HL-60 (cell line): ENCODE measurements at regions not wholly inside any gene's neighbourhood (a gene's known extent, or its start where the extent isn't known, plus 50 kb on each side); places are given as distances from the start of the nearest gene placed in this dataset.
"Not testable (repeated sequence)": the region's sequence is repeated elsewhere in the genome, so short reads cannot be mapped to it uniquely, and the experiment has no call there.

Experiments used
- DNase-seq, 2 experiments: peaks; one replicate each; pipeline ENCODE4 v3.0.0-alpha.2; 2010 to 2020; ENCODE audit warnings: low read depth in 1 of 2, low spot score in 1 of 2
- H3K27ac ChIP-seq: fragments of 250-450 bp; sonication (Bioruptor Pico); replicated peaks from 2 replicates; pipeline ENCODE4 v1.5.1; 2020; ENCODE audit warnings: mild to moderate bottlenecking, moderate library complexity
- H3K27me3 ChIP-seq: fragments of 250-450 bp; sonication (Bioruptor Pico); 2 replicates; pipeline ENCODE4 v1.5.1; 2021; ENCODE audit warnings: mild to moderate bottlenecking, moderate library complexity; ENCODE audit not compliant: insufficient read depth, poor library complexity, severe bottlenecking
- H3K4me3 ChIP-seq: replicated peaks from 2 replicates; pipeline ENCODE4 v1.5.1; 2011; ENCODE audit warnings: mild to moderate bottlenecking, control low read depth, low read length; ENCODE audit not compliant: insufficient read depth
- GABPA ChIP-seq: IDR thresholded peaks from 2 replicates; pipeline ENCODE4 v1.6.1; 2012; ENCODE audit warnings: low read depth
- POLR2AphosphoS5 ChIP-seq: IDR thresholded peaks from 2 replicates; pipeline ENCODE4 v1.6.1; 2012; ENCODE audit warnings: low read depth
- SPI1 ChIP-seq: IDR thresholded peaks from 2 replicates; pipeline ENCODE4 v1.6.1; 2012; ENCODE audit warnings: low read depth, mild to moderate bottlenecking, borderline replicate concordance
- TF ChIP-seq, protein P1 (sequence below): IDR thresholded peaks from 2 replicates; pipeline ENCODE4 v1.6.1; 2012; ENCODE audit warnings: low read depth; ENCODE audit not compliant: insufficient replicate concordance
- TF ChIP-seq, protein P2 (sequence below): IDR thresholded peaks from one replicate; pipeline ENCODE4 v1.5.1; 2011; ENCODE audit warnings: low read length, control low read depth, inconsistent platforms; ENCODE audit not compliant: insufficient read depth

- no peak for DNase-seq
- no peak overlapping the region for H3K27ac ChIP-seq
- H3K27me3 ChIP-seq: no peaks in the 10 kb centered on the region
- TF ChIP-seq POLR2AphosphoS5 (no peak), SPI1 (no peak)
- no peak overlapping the region for H3K4me3 ChIP-seq
Observed at GRCh38 chr22:23419931-23420330, 160.2 kb downstream of the IGLL1 start.

- no peaks in the 10 kb centered on the region for H3K27me3 ChIP-seq
- TF ChIP-seq, protein P1, sequence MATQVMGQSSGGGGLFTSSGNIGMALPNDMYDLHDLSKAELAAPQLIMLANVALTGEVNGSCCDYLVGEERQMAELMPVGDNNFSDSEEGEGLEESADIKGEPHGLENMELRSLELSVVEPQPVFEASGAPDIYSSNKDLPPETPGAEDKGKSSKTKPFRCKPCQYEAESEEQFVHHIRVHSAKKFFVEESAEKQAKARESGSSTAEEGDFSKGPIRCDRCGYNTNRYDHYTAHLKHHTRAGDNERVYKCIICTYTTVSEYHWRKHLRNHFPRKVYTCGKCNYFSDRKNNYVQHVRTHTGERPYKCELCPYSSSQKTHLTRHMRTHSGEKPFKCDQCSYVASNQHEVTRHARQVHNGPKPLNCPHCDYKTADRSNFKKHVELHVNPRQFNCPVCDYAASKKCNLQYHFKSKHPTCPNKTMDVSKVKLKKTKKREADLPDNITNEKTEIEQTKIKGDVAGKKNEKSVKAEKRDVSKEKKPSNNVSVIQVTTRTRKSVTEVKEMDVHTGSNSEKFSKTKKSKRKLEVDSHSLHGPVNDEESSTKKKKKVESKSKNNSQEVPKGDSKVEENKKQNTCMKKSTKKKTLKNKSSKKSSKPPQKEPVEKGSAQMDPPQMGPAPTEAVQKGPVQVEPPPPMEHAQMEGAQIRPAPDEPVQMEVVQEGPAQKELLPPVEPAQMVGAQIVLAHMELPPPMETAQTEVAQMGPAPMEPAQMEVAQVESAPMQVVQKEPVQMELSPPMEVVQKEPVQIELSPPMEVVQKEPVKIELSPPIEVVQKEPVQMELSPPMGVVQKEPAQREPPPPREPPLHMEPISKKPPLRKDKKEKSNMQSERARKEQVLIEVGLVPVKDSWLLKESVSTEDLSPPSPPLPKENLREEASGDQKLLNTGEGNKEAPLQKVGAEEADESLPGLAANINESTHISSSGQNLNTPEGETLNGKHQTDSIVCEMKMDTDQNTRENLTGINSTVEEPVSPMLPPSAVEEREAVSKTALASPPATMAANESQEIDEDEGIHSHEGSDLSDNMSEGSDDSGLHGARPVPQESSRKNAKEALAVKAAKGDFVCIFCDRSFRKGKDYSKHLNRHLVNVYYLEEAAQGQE: no peak
- no peak for TF ChIP-seq GABPA
- no peak overlapping the region for H3K4me3 ChIP-seq
- no peak for DNase-seq
- H3K27ac ChIP-seq: no peak overlapping the region
Observed at GRCh38 chr22:23419171-23419570, 160.9 kb downstream of the IGLL1 start.

- no peak for DNase-seq
- H3K27me3 ChIP-seq: no peaks in the 10 kb centered on the region
- H3K27ac ChIP-seq: no peak overlapping the region
- no peak overlapping the region for H3K4me3 ChIP-seq
- TF ChIP-seq, protein P2, sequence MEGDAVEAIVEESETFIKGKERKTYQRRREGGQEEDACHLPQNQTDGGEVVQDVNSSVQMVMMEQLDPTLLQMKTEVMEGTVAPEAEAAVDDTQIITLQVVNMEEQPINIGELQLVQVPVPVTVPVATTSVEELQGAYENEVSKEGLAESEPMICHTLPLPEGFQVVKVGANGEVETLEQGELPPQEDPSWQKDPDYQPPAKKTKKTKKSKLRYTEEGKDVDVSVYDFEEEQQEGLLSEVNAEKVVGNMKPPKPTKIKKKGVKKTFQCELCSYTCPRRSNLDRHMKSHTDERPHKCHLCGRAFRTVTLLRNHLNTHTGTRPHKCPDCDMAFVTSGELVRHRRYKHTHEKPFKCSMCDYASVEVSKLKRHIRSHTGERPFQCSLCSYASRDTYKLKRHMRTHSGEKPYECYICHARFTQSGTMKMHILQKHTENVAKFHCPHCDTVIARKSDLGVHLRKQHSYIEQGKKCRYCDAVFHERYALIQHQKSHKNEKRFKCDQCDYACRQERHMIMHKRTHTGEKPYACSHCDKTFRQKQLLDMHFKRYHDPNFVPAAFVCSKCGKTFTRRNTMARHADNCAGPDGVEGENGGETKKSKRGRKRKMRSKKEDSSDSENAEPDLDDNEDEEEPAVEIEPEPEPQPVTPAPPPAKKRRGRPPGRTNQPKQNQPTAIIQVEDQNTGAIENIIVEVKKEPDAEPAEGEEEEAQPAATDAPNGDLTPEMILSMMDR: no peak
- TF ChIP-seq SPI1 (no peak), GABPA (no peak), POLR2AphosphoS5 (no peak)
- TF ChIP-seq, protein P1: no peak
Observed at GRCh38 chr22:23418159-23418788, 161.8 kb downstream of the IGLL1 start.

DNA sequence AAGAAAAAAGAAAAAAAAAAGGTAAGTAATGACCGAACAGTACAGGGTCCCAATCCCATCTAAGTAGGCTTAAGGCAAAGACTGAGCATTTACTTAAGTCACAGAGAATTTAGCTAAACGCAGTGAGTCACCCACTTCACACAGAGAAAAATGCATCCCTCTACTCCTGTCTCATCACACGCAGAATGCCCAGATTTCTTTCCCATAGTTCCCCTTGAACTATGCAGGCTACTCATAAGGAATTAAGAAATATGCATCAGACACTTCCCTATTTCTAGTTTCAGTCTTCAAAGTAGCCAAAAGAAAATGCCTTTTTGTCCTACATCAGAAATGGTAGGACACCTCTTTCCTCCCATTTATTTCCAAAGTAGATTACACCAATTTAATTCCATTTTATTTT lies 162.8 kb downstream of the IGLL1 start:
- H3K27ac ChIP-seq, DNase-seq, H3K4me3 ChIP-seq, H3K27me3 ChIP-seq: not testable (repeated sequence)
- TF ChIP-seq SPI1: peak; percentile 70

GRCh38 chr22:23416169-23416690 lies 163.9 kb downstream of the IGLL1 start:
- not testable (repeated sequence) for H3K27ac ChIP-seq, H3K4me3 ChIP-seq, H3K27me3 ChIP-seq, DNase-seq

- Histone ChIP-seq H3K4me3 (no peak overlapping the region), H3K27ac (no peak overlapping the region), H3K27me3 (no peaks in the 10 kb centered on the region)
- no peak for TF ChIP-seq SPI1
- TF ChIP-seq, protein P2: no peak
- TF ChIP-seq, protein P1: no peak
- no peak for TF ChIP-seq POLR2AphosphoS5
- no peak for TF ChIP-seq GABPA
- DNase-seq: no peak
Observed at GRCh38 chr22:23415490-23415851, 164.6 kb downstream of the IGLL1 start.
